Nucleus accumbens (tissue), 56 donors: ENCODE measurements at regions not wholly inside any gene's neighbourhood (a gene's known extent, or its start where the extent isn't known, plus 50 kb on each side); places are given as distances from the start of the nearest gene placed in this dataset.
"Not testable (repeated sequence)": the region's sequence is repeated elsewhere in the genome, so short reads cannot be mapped to it uniquely, and the experiment has no call there.

Experiments
- DNase-seq, 56 donors: peaks; one replicate each; lab custom pipeline; 2025; lab: John Stamatoyannopoulos, UW

DNA sequence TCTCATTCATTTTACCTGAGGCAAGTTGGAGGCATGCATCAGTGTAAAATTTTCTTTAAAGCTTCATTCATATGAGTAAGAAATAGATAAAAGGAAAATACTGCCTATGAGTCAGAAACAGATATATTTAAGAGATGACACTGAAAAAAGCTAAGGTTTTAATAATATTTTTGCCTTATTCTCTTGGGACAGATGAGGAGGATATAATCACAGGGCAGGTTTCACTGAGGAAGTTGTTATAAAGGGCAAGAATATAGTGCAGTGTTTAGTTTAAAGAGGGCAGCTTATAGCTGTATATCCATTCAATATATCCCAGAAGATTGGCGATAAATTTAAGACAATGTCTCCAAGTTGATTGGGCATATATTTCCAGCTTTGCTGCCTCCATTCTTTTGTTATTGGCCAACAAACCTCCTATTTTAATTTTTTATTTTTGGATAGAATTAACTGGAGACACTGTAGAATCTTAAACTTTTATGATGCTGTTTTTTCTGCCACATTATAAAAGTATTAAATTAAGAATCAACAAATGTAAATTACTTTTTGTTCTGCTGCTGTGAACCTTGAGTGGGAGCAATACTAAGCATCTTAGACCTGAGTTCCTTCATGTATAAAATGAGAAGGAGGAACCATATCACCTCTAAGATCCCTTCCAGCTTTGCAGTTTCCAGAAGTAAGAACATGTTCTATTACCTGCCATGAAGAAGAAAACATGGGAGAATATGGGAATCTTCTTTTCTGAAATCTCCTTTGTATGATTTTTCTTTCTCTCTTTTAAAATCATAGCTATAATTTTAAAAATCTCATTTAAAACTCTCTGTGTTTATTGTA lies 171.6 kb downstream of the S1PR1 start:
- no peak for DNase-seq

DNA sequence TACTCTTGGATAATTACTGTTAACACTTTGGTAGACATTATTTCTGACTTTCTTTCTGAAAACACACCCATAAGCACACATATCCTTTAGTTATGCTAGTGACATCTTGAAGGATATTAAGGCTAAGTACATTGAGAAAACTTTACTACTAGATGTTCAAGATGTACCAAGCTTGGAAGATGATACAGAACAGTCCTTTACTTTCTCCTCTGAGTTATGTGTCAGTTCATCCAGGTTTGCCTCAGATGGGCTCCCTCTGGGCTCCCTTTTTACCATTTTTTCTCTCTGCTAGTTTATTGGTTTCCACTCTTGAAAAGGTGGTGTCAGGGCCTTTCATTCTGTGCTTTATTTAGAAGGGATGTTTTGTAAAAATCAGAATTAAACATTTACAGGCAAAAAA lies 172.3 kb downstream of the S1PR1 start:
- no peak for DNase-seq

DNA sequence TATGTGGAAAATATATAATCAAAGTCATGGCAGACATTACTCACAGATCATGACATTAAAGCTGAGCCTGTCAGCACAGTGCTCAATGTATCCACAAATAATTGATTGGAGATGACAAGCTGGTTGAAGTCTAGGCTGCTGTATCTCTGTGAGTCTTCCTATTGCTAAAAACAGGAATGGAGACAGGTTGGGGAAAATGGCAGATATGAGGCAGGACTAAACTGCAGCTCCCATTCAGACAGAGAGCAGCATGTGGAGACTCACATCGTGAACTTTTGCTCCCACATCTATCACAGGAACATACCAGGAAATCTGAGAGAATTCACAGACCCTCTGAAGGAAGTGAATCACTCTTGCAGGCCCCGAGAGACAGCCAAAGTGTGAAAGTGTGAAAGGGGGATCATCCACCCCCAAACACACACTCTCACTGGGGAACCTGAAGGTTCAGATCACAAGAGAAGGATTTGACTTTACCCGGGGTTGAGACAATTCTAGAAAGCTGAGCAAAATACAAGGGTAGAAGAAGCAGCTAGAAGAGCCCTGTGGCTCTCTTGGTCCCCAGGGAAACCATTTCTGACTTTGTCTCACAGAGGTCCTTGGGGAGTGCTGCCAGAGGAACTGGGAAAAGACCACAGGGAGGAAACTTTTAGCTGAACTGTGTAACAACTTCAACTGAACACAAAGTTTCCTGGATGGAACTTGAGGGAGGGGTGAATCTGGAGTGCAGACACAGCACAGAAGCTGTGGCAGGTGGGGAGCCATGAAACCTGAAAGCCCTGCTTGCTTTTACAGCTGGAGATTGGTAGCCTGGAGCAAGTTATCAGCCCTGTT lies 173.4 kb downstream of the S1PR1 start:
- DNase-seq, result no peak

DNA sequence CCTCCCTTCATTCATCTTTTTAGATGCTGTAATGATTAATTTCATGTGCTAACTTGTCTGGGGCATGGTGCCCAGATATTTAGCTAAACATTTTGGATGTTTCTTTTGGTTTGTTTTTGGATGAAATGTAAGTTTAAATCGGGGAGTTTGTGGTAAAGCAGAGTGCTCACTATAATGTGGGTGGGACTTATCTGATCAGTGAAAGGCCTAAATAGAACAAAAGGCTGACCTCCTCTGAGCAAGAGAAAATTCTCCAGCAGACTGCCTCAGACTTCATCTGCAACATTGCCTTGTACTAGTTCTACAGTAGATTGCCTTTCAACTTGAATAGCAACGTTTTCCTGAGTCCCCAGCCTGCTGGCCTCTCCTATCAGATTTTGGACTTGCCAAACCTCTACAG lies 183.6 kb downstream of the S1PR1 start:
- DNase-seq, result no peak

DNA sequence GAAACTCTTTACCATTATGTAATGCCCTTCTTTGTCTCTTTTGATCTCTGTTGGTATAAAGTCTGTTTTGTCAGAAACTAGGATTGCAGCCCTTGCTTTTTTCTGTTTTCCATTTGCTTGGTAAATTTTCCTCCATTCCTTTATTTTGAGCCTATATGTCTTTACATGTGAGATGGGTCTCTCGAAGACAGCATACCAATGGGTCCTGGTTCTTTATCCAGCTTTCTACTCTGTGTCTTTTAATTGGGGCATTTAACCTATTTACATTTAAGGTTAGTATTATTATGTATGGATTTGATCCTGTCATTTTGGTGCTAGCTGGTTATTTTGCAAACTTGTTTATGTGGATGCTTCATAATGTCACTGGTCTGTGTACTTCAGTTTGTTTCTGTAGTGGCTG lies 191.3 kb downstream of the S1PR1 start:
- not testable (repeated sequence) for DNase-seq

DNA sequence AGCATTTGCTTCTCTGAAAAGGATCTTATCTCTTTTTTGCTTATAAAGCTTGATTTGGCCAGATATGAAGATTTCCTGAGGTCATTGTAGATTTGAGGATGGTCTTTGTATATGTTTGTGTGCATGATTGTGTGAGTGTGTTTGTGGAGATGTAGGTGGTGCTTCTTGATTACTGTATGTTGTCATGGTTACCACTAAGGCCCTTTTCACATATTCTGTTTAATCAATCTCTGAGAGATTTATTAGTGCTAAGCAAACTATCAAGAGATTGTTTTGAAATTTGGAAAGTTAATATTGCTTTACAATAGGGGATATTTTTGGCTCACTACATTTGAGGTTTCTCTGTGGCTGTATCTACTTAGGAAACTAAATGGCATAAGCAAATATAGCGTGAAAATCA lies 191.7 kb downstream of the S1PR1 start:
- no peak for DNase-seq

DNA sequence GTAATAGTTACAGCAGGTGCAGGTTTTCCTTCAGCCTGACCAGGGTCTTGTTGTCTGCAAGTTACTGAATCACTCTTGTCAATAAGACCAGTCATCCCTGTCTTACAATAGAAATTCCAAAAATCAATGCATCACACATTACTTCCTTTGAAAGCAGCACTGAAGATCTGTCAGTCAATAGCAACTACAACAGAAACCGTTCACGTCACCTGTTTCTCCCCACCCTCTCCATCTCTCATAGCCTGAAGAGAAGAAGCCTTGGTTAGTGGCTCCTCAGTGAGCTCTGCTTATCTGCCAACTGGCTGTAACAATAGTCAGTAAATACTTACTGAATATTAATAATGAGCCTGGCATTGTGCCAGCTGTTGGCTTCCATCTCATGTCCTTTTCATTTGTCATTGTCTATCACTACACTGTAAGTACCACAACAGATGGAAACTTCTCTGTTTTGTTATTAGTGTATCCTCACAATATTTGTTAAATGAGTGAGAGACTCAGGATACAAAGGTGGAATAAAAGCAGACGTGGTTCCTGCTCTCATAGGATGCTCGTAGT lies 195.2 kb downstream of the S1PR1 start:
- no peak for DNase-seq

DNA sequence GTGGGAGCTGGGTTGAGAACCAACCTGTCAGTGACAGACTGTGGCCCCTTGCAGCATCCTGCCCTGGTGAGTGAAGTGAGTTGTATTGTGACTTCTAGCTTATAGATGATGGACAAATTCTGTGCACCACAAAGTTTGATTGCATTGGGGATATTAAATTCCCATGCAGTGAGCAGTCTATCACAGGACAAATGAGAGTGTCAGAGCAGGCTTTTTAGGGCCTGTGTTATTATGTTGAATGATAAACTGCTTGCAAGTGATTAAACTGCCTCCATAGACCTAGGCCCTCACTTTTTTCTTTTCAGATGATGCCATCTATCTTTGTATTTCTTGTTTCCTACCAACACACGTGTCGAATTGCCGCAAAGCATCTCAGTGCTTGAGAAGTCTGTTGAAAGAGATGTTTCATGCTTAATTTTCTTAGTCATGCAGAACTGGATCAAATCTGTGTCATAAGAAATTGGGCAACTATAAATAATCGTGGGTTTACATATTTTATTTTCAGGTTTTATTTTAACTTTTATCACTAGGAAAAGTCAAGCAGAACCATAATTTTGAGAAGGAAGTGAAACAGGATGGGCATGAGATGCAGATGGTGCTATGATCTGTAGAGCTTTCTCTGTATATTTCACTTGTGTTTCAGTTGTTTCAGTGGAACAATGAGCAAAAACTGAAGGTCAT lies 199.2 kb downstream of the S1PR1 start:
- DNase-seq, result no peak

DNA sequence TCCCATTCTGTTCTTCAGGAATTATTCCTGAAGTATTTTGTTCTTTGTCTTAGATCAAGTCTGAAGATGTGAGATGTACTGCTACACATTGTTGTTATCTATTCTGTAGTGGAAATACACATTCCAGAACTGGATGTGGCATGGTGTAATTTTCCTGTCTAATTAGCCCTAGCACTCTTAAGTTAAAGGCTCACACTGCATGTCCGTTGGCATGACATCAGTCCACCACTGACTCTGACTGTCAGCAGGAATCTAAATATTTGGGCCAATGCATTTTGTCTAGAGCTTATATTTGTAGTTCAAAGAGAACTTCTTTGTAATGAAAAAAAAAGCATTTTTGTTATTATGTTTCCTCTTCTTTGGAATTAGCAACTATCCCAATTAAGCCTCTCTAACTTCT lies 201.0 kb downstream of the S1PR1 start:
- no peak for DNase-seq

DNA sequence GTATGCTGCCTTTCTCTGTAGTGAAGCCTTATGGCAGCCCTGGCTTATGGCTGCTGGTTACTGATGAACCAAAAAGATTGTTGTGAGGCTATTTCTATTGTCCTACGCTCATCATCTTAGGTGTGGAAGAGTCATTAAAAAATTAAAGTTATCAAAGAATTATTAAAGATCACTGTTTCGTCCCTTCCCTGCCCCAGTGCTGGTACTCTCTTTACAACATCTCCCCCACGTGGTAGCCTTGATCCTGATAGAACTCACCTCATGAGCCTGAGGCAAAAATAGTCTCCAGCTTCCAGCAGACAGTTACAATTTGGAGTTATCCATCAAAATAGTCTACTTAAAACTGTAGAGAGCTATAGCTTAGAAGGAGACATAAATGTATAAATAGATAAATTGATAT lies 201.5 kb downstream of the S1PR1 start:
- DNase-seq, result no peak

DNA sequence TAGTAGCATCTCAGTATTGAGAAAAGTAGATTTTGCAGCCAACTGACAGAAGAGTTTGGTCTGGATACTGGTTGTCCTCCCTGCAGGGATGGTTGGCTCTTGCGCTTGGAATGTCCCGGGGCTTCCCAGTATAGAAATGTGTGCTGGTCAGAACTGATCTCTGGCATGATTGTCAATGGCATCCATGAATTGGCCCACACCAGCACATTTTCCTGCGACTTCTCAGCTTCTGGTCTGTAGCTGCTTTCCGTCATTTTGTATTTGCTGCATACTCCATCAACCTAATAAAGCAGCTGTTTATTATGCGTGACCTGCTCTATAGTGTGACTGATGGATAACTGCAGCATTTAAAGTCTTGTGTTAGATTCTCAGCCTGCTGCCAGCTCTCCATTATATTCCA lies 203.7 kb downstream of the S1PR1 start:
- DNase-seq, result no peak

DNA sequence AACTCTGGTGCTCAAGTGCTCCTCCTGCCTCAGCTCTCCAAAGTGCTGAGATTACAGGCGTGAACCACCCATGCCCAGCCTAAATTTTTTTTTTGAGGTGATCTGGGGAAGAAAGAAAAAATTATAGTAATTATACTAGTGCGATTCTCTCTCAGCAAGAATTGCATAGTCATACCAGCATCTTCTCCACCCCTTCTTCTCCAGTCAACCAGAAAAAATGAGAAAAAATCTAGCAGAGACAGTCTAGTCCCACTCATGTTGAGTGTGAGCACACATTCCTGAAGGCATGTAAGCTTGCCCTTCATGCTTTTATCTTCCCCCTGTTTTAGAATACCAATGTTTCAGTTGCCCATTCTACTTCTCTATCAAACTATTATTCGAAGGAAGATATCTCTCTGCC lies 207.6 kb downstream of the S1PR1 start:
- DNase-seq, result no peak

DNA sequence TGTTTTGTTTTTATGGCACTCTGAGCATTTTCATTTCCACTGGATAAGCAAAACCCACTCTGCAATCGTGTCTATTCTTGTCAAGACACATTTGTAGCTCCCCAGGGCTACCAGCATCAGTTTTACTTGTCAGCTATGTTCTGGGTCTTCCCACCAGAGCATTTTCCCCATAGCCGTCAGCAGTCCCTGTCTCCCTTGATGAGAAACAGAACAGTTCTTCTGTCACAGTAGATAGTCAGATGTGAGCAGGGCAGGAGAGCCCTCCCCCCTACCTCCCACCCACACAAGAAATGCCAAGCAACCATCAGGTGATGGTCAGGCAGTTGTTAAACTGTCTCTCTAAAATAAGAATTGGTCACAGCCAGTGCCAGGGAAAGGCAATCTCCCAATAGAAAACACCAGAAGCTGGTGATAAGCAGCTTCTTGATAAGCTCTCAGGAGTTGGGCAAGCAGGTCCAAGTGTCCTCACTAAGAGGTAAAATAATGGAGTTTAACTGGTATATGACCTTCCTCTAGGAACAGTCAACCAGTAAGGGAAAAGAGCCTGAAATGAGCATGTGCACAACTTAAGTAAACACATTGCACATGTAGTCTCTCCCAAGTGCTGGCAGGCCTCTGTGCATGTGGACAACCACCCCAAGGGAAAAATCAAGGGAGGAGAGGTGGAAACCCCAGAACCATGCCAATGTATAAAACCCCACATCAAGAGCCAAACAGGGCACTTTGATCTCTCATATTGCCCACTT lies 208.2 kb downstream of the S1PR1 start:
- DNase-seq, result no peak

DNA sequence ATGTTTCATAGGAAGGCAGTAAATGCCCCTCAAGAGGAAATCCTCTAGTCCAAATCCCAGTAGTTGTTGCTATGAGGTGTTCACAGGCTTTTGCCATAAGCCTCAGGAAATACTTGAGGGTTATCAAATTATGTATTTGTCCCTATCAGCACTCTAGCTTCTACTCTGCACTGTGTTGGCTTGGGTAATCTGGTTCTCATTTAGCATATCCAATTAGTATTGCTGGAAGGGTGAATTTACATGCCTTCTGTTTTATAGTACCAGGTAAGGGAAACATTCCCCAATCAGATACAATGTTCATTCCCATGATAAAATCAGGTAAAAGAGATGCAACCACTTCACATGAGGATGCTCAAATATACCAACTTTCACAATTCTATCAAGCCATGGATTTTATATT lies 211.2 kb downstream of the S1PR1 start:
- no peak for DNase-seq

DNA sequence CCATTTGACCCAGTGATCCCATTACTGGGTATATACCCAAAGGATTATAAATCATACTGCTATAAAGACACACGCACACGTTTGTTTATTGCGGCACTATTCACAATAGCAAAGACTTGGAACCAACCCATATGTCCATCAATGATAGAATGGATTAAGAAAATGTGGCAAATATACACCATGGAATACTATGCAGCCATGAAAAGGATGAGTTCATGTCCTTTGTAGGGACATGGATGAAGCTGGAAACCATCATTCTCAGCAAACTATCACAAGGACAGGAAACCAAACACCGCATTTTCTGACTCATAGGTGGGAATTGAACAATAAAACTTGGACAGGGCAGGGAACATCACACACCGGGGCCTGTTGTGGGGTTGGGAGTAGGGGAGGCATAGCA lies 213.9 kb downstream of the S1PR1 start:
- DNase-seq, result not testable (repeated sequence)

DNA sequence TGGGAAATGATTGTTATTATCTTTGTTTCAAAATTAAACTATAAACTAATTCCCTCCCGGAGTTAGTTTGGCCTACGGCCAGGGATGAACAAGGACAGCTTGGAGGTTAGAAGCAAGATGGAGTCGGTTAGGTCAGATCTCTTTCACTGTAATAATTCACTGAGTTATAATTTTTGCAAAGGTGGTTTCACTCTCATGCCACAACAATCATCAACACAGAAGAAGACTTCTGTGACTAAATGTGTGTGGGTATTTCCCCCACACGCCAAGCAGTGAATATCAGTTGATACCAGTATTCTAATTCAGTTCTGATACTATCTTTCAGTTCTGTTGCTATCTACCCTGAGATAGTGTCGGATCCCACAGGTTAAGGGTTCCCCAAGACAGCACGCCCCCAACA lies 215.1 kb downstream of the S1PR1 start:
- DNase-seq, result no peak

DNA sequence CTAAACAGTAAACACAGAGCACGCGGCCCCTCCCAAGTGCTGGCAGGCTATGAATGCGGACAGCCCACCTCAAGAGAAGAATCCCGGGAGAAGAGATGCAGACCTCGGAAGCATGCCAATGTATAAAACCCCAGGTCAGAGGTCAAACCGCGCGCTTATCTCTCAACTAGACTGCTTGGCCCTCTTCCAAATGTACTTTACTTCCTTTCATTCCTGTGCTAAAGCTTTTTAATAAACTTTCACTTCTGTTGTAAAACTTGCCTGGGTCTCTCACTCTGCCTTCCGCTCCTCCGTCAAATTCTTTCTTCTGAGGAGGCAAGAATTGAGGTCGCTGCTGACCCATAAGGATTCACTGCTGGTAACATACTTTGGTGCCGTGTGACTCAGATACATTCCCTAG lies 216.0 kb downstream of the S1PR1 start:
- DNase-seq, result no peak

DNA sequence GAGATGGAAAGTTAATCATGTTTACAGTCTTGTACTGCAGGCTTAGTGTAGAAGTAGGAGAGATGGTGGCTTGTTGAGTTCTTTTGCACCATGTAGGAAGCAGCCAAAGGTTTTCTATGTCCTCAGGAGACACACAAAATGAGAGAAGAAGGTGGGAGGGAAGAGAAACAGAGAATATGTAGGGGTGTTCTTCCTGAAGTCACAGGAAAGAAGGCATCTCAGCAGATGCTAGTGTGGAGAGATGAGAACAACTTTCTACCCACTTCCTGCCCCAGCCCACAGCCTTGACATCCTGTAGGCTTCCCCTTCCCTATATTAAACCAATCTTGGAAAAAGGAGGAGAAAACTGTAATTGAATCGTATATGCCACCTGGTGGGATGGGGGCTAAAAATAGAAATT lies 217.0 kb downstream of the S1PR1 start:
- DNase-seq, result no peak

DNA sequence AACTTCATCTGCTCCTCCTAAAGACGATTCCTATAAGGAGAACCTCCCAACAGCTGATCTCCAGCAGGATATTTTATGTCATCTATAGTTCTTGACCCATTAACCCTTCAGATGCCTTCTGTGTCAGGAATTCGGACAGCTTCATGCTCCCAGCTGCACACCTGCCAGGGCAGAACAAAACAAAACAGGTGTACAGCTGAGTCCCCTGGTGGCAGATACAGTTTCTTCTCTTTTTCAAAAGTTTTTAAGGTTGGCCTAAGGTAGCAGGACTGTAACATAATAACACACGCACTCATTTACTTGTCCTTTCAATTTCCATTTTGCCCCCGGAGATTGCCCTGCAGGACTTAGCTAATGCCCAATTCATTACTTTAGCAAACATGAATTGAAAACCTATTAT lies 218.3 kb downstream of the S1PR1 start:
- DNase-seq, result no peak

DNA sequence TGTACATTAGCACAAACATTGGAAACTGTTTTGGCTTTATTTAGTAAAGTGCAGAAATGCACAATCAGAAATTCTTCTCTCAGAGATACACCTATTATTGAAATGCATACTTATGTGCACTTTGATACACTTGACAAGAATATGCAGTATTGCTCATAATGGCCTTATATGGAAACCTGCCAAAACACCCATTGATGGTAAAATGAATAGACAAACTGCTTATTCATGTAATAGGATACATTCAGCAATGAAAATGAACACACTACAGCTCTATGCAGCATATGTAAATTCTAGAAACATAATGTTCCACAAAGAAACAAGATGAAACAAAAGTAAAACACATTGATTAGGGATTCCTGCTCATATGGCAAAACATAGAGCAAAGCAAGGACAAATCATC lies 223.9 kb downstream of the S1PR1 start:
- no peak for DNase-seq
